Caki2 (cell line): ENCODE measurements at regions not wholly inside any gene's neighbourhood (a gene's known extent, or its start where the extent isn't known, plus 50 kb on each side); places are given as distances from the start of the nearest gene placed in this dataset.

Experiments
- DNase-seq: peaks from one replicate; pipeline ENCODE4 v3.0.0-alpha.2; 2015; ENCODE audit warnings: low read depth
- in situ Hi-C: cut with HindIII; loops from 2 replicates; pipeline ENCODE4 v1.10.0; 2016; ENCODE audit warnings: low sequenced_read_pairs, low pct_unique_long_range_greater_than_20kb, mixed read lengths

DNA sequence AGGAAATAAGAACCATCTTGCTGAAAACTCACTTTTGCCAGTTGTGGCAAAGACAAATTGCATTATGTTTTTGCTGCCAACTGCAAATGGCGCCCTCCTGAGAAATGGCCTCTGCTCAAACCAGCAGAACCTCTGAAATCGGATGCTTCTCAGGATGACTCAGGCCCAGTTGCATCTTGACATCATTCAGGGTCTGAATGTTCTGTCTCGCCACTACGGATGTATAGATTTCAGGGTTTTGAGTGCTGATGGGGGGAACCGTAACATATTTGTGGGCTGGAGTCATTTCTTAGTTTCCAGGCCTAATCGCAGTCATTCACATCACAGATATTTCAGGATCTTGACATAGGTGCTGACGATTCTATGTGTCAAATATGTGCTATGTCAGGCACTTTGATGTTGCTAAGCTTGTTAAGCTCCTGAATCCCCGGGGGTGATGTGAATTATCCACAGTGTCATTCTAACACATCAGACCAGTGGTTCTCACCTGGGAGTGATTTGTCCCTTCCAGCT, 207.1 kb downstream of the NFATC2 start:
- in situ Hi-C loops = no loop called here
- DNase-seq = no peak

DNA sequence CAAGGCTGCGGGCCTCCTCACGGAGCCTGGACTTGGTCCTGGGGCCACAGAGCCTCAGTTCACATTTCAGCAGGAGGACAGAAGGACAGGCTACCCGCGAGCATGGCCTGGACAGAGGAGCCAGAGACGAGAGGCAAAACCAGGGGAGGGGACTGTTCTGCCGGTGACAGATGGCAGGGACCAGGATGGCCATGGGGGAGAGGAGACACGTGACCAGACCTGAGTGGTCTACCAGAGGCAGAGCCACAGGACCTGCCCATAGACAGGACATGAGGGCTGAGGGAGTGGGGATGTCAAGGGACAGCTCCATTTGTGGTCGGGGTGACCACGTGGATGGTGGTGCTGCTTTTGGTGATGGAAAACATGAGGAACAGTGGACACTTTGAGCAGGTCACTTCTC, 207.9 kb downstream of the NFATC2 start:
- in situ Hi-C loops = no loop called here
- no peak for DNase-seq

DNA sequence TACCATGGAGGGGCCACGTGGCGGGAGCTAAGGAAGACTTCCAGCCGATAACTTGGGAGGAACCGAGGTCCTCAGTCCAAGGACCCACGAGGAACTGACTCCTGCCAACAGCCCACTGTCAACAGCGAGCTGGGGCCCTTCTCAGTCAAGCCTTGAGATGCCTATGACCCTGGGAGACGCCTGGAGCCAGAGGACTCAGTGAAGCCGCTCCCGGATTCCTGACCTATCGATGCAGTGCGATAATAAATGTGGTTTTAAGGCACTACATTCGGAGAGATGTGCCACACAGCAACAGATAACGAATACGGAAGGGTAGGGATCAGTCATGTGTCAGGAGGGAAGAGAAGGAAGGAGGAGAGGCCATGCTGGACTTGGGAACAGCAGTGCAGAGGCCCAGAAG, 208.5 kb downstream of the NFATC2 start:
- DNase-seq = no peak
- in situ Hi-C loops = no loop called here

DNA sequence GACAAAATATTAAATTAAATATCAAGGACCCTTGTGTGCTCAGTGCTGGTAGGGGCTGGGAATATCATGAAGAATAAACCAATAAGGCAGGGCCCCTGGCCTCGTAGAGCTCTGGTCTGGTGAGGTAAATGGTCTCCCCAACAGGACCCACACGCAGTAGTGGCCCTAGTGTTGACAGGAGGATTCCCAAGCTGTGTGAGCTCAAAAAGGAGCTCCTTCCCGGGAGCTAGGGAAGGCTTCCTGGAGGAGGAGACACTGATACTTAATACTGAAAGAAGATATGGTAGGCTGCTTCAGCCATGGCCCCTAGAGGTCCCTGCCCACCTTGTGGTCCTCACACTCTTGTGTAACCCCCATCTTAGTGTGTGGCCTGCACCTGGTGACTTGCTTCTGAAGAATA, 209.1 kb downstream of the NFATC2 start:
- in situ Hi-C loops = no loop called here

DNA sequence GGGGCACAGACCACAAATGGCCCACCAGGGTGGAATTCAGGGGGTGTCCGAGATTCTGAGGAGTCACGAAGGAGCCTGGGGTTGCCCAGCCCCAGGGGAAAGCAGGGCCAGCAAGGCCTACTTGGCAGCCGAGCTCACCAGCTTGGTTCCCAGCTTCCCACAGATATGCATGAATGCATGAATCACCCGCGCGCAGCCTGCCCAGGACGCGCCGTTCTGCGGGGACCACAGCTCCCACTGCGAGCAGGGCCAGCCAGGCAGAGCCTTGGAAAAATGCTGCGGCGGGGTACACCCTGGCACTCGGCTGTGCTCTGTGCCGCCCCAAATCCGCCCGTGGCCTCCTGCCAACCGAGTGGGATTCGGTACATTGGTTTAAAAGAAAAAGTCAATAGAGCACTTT, 211.0 kb downstream of the NFATC2 start:
- no peak for DNase-seq
- in situ Hi-C loops = no loop called here

More for the DNA sequence above, 209.1 kb downstream of the NFATC2 start:
- DNase-seq = no peak

DNA sequence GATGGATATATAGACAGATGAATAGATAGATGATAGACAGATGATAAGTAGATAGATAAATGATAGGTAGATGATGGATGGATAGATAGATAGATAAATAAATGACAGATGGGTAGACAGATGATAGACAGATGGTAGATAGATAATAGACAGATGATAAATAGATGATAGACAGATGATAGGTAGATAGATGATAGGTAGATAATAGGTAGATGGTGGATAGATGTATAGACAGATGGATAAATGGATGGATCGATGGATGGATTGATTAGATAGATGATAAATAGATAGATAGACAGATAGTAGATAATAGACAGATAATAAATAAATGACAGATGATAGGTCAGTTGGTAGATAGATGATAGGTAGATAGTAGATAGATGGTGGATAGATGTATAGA, 212.7 kb downstream of the NFATC2 start:
- in situ Hi-C loops = no loop called here
- DNase-seq = no peak

DNA sequence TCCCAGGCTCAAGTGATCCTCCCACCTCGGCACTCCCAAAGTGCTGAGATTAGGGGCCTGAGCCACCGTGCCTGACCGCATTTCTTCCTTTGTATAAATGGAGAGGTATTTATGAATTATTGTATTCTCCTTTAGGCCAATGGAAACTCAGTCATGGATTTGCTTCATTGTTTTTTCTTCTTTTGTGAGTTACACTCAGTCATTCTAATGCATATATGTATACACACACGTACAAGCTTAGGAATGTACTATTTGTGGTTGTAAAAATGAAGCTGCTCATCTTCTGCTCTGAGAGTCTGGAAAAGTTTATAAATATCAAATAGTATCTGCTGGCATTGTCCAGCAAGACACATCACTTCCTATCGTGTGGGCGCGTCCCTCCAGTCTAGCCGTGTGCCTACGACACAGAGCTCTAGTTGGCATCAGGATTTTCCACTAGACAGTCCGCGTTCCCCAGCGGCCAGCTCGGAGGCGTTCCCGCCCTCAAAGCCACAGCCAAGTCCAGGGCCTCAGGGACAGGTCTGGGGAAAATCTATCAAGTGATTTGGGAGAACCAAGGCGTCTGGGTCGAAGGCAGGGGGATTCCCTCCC, 215.2 kb downstream of the NFATC2 start:
- in situ Hi-C loops = no loop called here
- no peak for DNase-seq

DNA sequence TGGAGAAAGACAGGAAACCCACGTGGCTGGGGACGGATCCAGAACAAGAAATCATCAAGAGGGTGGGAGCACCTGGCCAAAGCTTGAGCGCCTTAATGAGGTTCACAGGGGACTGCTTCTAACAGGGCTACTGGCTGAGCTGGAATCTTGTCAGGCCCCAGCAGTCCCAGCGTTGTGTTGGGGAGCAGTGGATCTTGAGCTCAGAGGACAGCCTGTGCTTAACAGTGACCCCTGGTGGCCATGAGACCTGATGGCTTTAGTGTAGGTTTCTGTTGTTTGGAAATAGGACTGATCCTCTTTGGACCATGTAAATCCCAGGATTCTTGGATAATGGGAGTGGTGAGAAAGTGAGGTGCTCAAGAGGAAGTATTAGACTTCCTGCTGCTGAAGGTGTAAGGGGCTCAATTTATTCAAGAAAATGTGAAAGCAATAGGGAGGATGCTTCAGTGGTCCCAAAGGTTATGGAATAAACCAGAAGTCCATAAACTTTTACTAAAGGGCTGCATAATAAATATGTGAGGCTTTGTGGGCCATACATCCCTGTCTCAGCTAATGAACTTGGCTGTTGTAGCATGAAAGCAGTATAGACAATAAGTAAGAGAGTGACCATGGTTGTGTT, 216.2 kb downstream of the NFATC2 start:
- in situ Hi-C loops = no loop called here
- no peak for DNase-seq

DNA sequence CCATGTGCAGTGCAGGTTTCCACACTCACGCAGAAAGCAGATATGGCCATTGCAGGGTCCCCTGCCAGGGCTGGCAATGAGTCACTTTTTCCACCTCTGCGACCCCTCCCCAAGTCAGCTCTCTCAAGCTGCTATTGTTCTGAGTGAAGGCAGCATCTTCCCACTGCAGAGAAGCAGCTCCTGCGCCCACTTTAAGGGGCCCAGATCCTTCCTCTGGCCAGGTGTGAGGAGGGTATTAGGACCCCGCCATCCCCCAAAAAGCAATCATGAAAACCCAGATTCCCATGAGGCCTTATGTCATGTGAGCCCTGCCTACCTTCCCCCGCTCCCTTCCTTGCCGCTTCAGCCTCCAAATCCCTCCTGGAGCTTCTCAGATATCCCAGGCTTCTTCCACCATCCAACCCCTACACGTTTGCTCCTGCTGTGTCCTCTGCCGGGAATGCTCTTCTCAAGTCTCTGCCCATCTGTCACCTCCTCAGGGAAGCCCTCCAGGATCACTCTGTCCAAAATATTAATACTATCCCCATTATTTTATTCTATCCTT, 220.3 kb downstream of the NFATC2 start:
- in situ Hi-C loops = no loop called here
- no peak for DNase-seq

DNA sequence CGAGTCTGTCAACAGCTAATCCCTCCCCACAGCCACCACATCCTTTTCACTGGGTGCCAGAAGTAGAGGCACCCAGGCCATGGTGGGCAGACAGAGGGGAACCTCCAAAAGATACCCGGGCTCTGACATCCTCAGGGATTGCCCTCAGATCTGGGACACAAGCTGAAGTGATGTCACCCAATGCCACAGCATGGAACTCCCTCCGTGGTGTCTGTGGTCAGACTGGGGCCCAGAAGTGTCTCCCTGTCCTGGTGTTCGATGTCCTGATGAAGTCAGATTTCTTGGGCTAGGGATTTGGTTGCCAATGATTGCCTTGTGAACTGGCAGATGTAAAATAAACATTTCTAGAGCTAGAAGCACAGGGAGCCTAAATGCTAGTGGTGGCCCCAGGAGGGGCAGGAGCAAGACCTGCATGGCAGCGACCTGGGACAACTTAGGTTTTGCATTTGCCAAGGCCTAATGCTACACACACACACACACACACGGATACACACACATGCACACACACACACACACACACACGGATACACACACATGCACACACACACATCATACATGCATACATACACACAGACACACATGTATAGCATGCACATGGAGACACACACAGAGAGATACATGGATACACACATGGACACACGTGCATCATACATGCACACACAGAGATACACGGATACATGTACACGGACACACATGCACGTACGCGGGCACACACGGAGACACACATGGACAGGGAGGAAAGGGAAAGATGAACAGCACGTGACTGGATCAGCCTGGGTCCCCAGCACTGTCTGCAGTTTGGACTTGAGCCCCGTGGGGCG, 221.0 kb downstream of the NFATC2 start:
- in situ Hi-C loops = no loop called here
- no peak for DNase-seq

DNA sequence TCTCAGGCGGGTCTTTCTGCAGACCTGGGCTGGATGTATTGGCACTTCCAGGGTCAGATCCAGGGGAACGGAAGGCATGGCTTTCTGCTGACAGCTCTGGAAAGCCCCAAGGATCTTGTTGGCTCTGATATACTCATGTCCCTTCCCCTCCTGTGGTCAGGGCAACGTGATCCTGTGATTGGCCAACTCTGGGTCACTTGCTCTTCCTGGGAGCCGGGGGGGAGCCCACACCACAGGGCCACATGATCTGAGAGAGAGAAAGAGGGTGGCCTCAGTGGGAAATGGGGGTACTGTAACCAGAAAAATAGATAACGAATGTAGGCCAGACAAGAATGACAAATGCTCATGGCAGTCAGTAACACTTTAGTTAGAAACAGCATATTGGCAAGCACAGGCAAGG, 223.0 kb downstream of the NFATC2 start:
- no peak for DNase-seq
- in situ Hi-C loops = no loop called here

DNA sequence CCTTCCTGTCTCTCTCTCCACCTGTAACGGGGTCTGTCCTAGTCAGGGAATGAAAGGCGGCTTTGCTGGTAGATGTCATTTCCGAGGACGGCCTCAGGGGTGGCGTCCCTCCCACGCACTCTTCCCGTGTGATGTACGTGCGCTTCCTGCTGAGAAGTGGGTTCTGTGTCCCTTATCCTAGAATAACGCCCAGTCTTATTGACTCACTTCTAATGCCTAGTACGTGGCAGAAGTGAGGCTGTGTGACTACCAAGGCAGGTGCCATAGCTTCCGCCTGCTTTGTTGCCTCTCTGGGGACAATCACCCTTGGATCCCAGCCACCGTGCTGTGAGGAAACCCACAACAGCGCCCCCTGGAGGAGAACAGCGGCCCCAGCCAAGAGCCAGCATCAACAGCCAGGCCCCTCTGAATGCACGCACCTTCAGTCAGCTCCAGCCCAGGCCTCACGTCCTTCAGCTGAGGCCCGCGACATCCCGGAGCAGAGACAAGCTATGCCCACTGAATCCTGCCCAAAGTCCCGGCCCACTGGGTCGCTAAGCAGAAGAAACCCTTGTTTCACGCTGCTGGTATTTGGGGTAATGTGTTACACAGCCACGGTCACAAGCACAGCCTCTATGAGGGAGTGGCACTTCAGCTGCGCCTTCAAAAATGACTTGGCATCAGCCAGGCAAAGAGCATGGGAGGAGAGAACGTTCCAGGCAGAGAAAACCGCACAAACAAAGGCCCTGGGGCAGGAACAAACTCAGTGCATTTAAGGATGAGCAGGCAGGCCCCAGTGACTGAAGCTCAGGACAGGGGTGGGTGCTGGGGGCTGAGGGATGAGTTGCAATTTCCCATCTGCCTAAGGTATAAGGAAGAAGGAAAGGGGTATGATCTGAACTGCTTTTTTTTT, 224.2 kb downstream of the NFATC2 start:
- in situ Hi-C loops = no loop called here
- DNase-seq = no peak

DNA sequence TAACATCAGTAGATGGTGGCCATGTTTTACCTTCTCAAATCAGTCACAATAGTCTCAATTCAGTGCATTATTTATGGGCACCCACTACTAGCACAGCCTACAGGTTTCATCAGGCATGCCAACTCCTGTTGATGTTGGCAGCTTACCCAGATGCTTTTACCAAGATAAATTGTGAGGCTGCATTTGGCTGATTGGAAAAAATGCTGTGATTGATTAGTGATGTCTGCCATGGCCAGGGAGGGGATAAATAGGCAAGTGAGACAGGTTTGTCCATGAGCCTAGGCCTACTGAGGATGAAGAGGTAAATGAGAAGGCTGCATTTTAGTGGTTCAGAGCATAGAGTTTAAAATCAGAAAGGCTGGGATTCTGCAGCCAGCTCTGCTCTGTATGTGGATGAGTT, 227.1 kb downstream of the NFATC2 start:
- peak; percentile 25 for DNase-seq
- in situ Hi-C loops = no loop called here

DNA sequence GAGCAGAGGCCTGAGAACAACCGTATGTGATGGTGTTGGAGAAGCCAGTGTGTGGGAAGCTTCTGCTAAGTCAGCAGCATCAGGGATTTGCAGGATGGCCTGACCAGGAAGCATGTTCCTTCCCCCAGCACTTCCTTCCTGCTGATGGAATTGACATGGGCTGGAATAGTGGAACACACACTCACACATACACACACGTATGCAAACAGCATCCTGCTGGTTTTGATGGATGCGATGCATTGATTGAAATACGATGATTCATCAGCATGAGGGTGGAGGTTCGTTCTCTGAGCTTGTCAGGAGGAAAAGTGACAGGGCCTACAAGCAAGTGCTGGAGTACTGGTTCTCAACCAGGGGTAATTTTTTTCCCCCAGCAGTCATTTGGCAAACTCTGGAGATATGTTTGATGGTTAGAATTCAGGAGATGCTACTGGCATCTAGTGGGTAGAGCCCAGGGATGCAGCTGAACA, 229.1 kb downstream of the NFATC2 start:
- in situ Hi-C loops = no loop called here
- DNase-seq = no peak

DNA sequence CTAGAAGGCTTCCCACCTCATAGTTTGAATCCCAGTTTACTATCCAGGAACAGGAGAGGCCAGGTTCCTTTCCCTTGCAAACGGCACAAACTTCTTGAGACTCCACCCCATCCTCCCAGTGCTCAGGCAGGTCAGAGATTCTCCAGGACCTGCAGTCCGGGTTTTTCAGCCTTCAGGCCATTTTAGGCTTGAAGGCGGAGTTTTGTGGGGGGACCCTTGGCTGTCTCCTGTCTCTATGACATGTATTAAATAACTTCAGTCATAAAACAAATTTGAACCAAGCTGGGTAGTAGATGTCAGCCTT, 230.1 kb downstream of the NFATC2 start:
- in situ Hi-C loops = no loop called here
- DNase-seq = no peak

DNA sequence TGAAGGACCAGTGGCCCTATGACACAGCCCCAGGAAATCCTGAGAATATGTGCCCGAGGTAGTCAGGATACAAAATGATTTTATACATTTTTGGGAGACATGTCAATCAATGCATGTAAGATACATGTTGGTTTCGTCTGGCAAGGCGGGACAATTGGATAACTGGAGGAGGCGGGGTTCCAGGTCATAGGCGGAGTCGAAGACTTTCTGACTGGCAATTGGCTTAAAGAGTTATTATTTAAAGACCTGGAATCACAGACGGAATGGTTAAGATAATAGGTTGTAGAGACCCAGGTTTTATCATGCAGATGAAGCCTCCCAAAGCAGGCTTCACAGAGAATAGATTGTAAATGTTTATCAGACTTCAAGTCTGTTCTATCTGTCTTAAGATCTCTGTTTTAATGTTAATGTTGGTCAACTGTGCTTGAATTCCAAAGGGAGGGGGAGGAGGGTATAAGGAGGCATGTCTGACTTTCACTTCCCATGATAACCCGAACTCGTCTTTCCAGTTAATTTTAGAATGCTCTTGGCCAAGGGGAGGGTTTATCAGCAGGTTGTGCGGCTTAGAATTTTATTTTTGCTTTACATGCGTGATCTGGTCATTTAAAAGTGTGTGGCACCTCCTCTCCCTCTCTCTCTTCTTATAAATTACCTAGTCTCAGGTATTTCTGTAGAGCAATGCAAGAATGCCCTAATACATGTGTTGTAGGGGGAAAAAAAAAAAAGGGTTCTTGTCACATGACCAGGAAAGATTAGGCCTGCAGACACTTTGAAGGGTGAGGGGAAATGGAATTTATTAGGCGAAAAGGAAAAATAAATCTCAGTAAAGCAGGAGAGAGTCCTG, 230.7 kb downstream of the NFATC2 start:
- in situ Hi-C loops = no loop called here
- DNase-seq = no peak

DNA sequence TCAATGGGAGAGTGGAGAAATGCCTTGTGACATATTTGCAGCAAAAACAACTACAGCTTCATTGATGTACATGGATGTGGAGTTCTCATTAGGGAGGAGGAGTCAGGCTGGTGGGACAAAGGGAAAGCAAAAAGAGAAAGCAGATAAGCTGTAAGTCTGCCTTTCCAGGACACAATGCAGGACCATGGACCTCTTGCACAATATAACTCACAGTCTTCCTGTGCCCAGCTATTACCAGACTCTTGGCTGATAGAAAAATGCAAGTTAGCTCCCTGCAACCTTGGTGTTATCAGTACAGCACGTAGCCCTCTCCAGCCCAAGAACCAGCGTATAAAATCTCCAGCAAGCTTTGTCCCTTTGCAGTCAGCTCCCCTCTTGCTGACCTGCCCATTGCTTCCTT, 232.3 kb downstream of the NFATC2 start:
- in situ Hi-C loops = no loop called here
- no peak for DNase-seq

DNA sequence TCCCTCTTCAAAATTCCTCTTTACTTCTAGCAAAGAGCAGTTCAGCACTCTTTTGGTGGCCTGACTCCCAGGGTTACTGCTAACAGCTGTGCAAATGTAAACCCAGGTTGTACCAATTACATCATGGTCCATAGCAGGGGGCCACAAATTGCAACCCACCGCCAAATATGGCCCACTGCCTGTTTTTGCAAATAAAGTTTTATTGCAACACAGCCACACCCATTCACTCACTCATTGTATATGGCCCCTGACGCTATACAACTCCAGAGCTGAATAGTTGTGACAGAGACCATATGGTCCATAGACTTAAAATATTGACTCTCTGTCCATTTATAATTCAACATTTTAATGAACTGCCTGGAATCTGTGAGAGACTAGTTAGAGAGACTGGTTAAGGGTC, 233.4 kb downstream of the NFATC2 start:
- no peak for DNase-seq
- in situ Hi-C loops = no loop called here
